MV-4-11 (cell line): ENCODE measurements at regions not wholly inside any gene's neighbourhood (a gene's known extent, or its start where the extent isn't known, plus 50 kb on each side); places are given as distances from the start of the nearest gene placed in this dataset.

Source experiments
- DNase-seq: peaks from one replicate; lab custom pipeline; 2025; lab: John Stamatoyannopoulos, UW

- peak; percentile 59 for DNase-seq
Observed at GRCh38 chr17:56737421-56738161, 96.1 kb downstream of the C17orf67 start.

GRCh38 chr17:56739376-56739775 is 94.3 kb downstream of the C17orf67 start:
- no peak for DNase-seq

GRCh38 chr17:56739776-56740175 is 93.9 kb downstream of the C17orf67 start:
- DNase-seq, result no peak

- DNase-seq, result no peak
Observed at GRCh38 chr17:56740481-56740880, 93.2 kb downstream of the C17orf67 start.
